GM12878 (cell line): ENCODE measurements at regions not wholly inside any gene's neighbourhood (a gene's known extent, or its start where the extent isn't known, plus 50 kb on each side); places are given as distances from the start of the nearest gene placed in this dataset.

Source experiments
- ATAC-seq: fragments of 200-7000 bp; cut with Tn5 transposase; 3 replicates; pipeline ENCODE4 v1.9.1; 2020; ENCODE audit warnings: mild to moderate bottlenecking, moderate library complexity
- BruUV-seq: library from RNA; stranded (reverse); fragments of 400-500 nt; replicated peaks from 2 replicates; lab custom pipeline; 2021; lab: Mats Ljungman, UMichigan
- CTCF ChIA-PET: fragments of 300-600 bp; sonication (Branson Sonifier 250); formaldehyde crosslinking; extraction: SDS; loops from one replicate; lab custom pipeline; 2021; ENCODE audit warnings: inconsistent platforms; lab: Yijun Ruan, JAX
- POLR2A ChIA-PET: fragments of 350-600 bp; formaldehyde crosslinking; extraction: SDS; loops from one replicate; lab custom pipeline; 2021; ENCODE audit warnings: inconsistent platforms; lab: Charles Lee
- RAD21 ChIA-PET: fragments of 300-600 bp; sonication (Branson Sonifier 250); formaldehyde crosslinking; loops from one replicate; lab custom pipeline; 2023; ENCODE audit warnings: antibody characterized with exemption; ENCODE audit not compliant: unreplicated experiment; lab: Charles Lee
- SMC1A ChIA-PET: fragments of 300-600 bp; sonication (Branson Sonifier 250); formaldehyde crosslinking; loops from one replicate; lab custom pipeline; 2023; ENCODE audit not compliant: unreplicated experiment, uncharacterized antibody; lab: Charles Lee
- DNase-seq: peaks from one replicate; pipeline ENCODE4 v3.0.0-alpha.2; 2011; ENCODE audit warnings: low read depth, low spot score
- FAIRE-seq: peaks from 3 replicates; lab custom pipeline; 2011; peaks lifted over from hg19 to GRCh38; lab: Jason Lieb, UNC
- H2AFZ ChIP-seq: 2 replicates; pipeline ENCODE4 v1.6.0; 2011; ENCODE audit warnings: low read depth, low read length, control low read depth; ENCODE audit not compliant: control insufficient read depth
- H3K27ac ChIP-seq: 2 replicates; pipeline ENCODE4 v1.5.1; 2011; ENCODE audit warnings: control low read depth; ENCODE audit not compliant: control insufficient read depth, insufficient read depth
- H3K27me3 ChIP-seq, 2 experiments: replicated peaks in 1 of 2; 2 replicates each; pipeline versions ENCODE4 v1.6.0 to v1.6.1; 2011; ENCODE audit warnings: low read length in 1 of 2; ENCODE audit not compliant: control insufficient read depth in 2 of 2, insufficient read depth in 2 of 2
- H3K36me3 ChIP-seq, 2 experiments: 2 replicates each; pipeline ENCODE4 v1.5.1; 2011; ENCODE audit warnings: low read length in 1 of 2; ENCODE audit not compliant: control insufficient read depth in 2 of 2, insufficient read depth in 2 of 2
- H3K4me1 ChIP-seq: 2 replicates; pipeline ENCODE4 v1.6.1; 2011; ENCODE audit warnings: mild to moderate bottlenecking, low read length, moderate library complexity, mixed read lengths; ENCODE audit not compliant: control insufficient read depth, insufficient read depth
- H3K4me2 ChIP-seq: 2 replicates; pipeline ENCODE4 v1.6.0; 2011; ENCODE audit warnings: control low read depth; ENCODE audit not compliant: control insufficient read depth, insufficient read depth
- H3K4me3 ChIP-seq: fragments of 200-600 bp; sonication (generic); 2 replicates; pipeline ENCODE4 v1.5.1; 2016
- H3K79me2 ChIP-seq: 2 replicates; pipeline ENCODE4 v1.6.0; 2011; ENCODE audit warnings: low read length; ENCODE audit not compliant: control insufficient read depth, insufficient read depth
- H3K9ac ChIP-seq: 2 replicates; pipeline ENCODE4 v1.8.0; 2011; ENCODE audit warnings: low read length, control low read depth, mixed read lengths; ENCODE audit not compliant: control insufficient read depth, insufficient read depth
- H3K9me3 ChIP-seq: replicated peaks from 3 replicates; pipeline ENCODE4 v1.5.1; 2011; ENCODE audit warnings: mild to moderate bottlenecking, low read length; ENCODE audit not compliant: control insufficient read depth, insufficient read depth
- H4K20me1 ChIP-seq: 2 replicates; pipeline ENCODE4 v1.6.0; 2011; ENCODE audit not compliant: control insufficient read depth, insufficient read depth
- CEBPB ChIP-seq, 2 experiments: fragments of 150-350 bp in 1 of 2; IDR thresholded peaks; 2 replicates each; pipeline ENCODE4 v1.6.1; 2012 to 2014; ENCODE audit warnings: low read depth in 2 of 2, low read length in 2 of 2, borderline replicate concordance in 1 of 2, inconsistent platforms in 1 of 2
- DPF2 ChIP-seq: fragments of 450-650 bp; IDR thresholded peaks from 2 replicates; pipeline ENCODE4 v1.6.1; 2017; ENCODE audit warnings: mild to moderate bottlenecking
- ETV6 ChIP-seq, 2 experiments: fragments of 450-650 bp in 1 of 2; IDR thresholded peaks in 1 of 2; conservative IDR thresholded peaks in 1 of 2; 2 replicates each; pipeline ENCODE4 v1.6.1; 2014; ENCODE audit warnings: antibody characterized with exemption in 1 of 2, borderline replicate concordance in 1 of 2, low read depth in 1 of 2, mild to moderate bottlenecking in 1 of 2, moderate library complexity in 1 of 2
- IKZF2 ChIP-seq, 2 experiments: fragments of 450-650 bp; IDR thresholded peaks; 2 replicates each; pipeline ENCODE4 v1.6.1; 2017; ENCODE audit warnings: mild to moderate bottlenecking in 2 of 2, moderate library complexity in 2 of 2
- MTA2 ChIP-seq: fragments of 450-650 bp; IDR thresholded peaks from 2 replicates; pipeline ENCODE4 v1.6.1; 2016; ENCODE audit warnings: low read depth, mild to moderate bottlenecking, moderate library complexity
- NFIC ChIP-seq: IDR thresholded peaks from 2 replicates; pipeline ENCODE4 v1.6.1; 2012; ENCODE audit warnings: low read depth, mild to moderate bottlenecking, inconsistent platforms, low read length, moderate library complexity
- NRF1 ChIP-seq: conservative IDR thresholded peaks from 2 replicates; pipeline ENCODE4 v1.6.1; 2011; ENCODE audit warnings: mild to moderate bottlenecking, low read depth, low read length, improper control_type of control experiment
- RAD51 ChIP-seq: fragments of 450-650 bp; IDR thresholded peaks from 2 replicates; pipeline ENCODE4 v1.6.1; 2016; ENCODE audit warnings: moderate library complexity, mild to moderate bottlenecking, inconsistent platforms
- SUPT20H ChIP-seq: IDR thresholded peaks from 2 replicates; pipeline ENCODE4 v1.6.1; 2011; ENCODE audit warnings: low read depth, mild to moderate bottlenecking, low read length, moderate library complexity, borderline replicate concordance; ENCODE audit not compliant: control insufficient read depth
- TBL1XR1 ChIP-seq: IDR thresholded peaks from 2 replicates; pipeline ENCODE4 v1.6.1; 2012; ENCODE audit warnings: low read depth, low read length, improper control_type of control experiment
- TCF3 ChIP-seq: IDR thresholded peaks from 2 replicates; pipeline ENCODE4 v1.6.1; 2012; ENCODE audit warnings: low read depth, mild to moderate bottlenecking, low read length, borderline replicate concordance; ENCODE audit not compliant: insufficient read depth
- TCF7 ChIP-seq: IDR thresholded peaks from 2 replicates; pipeline ENCODE4 v1.6.1; 2014; ENCODE audit warnings: antibody characterized with exemption, borderline replicate concordance
- WGBS: methylation state at CpG from one replicate; pipeline ENCODE4 v1.1.6; 2016; ENCODE audit warnings: low lambda C conversion rate; ENCODE audit not compliant: insufficient replicate concordance, insufficient coverage; ENCODE audit errors: missing lambda C conversion rate; 5-methylcytosine and 5-hydroxymethylcytosine counted together
- in situ Hi-C: fragments of 300-500 bp; cut with MboI; formaldehyde crosslinking; loops from 9 replicates; pipeline ENCODE4 v1.14.3; 2018; ENCODE audit warnings: mixed read lengths
- intact Hi-C: fragments of 100-400 bp; cut with micrococcal nuclease; formaldehyde crosslinking; loops from one replicate; pipeline ENCODE4 v1.14.2; 2022; ENCODE audit not compliant: unreplicated experiment
- TF ChIP-seq, protein P1 (sequence below): fragments of 450-650 bp; IDR thresholded peaks from 2 replicates; pipeline ENCODE4 v1.6.1; 2018; ENCODE audit warnings: borderline replicate concordance, mild to moderate bottlenecking; ENCODE audit not compliant: partially characterized antibody
- TF ChIP-seq, protein P2 (sequence below): fragments of 450-650 bp; IDR thresholded peaks from 2 replicates; pipeline ENCODE4 v1.6.1; 2017; ENCODE audit warnings: mild to moderate bottlenecking, moderate library complexity
- TF ChIP-seq, protein P3 (sequence below): fragments of 450-650 bp; IDR thresholded peaks from 2 replicates; pipeline ENCODE4 v1.6.1; 2018; ENCODE audit warnings: mild to moderate bottlenecking, low read depth, moderate library complexity; ENCODE audit not compliant: partially characterized antibody

DNA sequence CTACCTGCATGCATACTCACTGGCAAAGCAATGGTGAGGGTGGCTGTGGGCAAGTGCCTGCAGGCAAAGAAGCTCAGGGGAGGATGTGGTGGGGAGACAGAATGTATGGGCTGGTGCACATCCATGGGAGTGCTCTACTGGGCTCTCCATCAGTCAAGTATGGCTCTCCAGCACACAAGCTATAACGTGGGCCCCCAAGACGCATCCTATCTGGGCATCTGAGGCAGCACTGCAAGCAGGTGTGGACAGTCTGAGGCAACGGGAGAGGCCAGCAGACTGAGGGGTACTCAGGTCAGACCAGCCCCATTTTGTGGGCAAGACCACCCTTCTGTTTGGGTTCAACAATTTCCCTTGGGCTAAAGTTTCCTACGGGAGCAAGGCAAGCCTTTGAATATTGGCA is 1227.8 kb downstream of the FAM133A start:
- ChIA-PET CTCF (interaction anchor here (0.9 kb wide), 1 partner anchor 44 kb away, joined by 3 read pairs; no protein-coding TSS in a partner anchor), RAD21 (no interaction called here), SMC1A (interaction anchor here (1.5 kb wide), 1 partner anchor 13 kb away, joined by 4 read pairs; no protein-coding TSS in a partner anchor), POLR2A (interaction anchor here (0.6 kb wide), 1 partner anchor 104 kb away, joined by 3 read pairs; no protein-coding TSS in a partner anchor)
- Histone ChIP-seq H3K27ac (no peak overlapping the region), H3K9me3 (no peaks in the 10 kb centered on the region), H3K4me3 (no peak overlapping the region), H2AFZ (no peak overlapping the region), H3K9ac (no peak overlapping the region), H3K79me2 (no peaks in the 10 kb centered on the region), H3K36me3 (no peaks in the 10 kb centered on the region), H3K4me1 (no peaks in the 10 kb centered on the region), H3K4me2 (no peak overlapping the region), H4K20me1 (no peaks in the 10 kb centered on the region), H3K27me3 (no peaks in the 10 kb centered on the region)
- ATAC-seq (no peak), DNase-seq (no peak), FAIRE-seq (no peak)
- in situ Hi-C loops = no loop called here
- no TSS peak for BruUV-seq
- 2% methylated on average over 4 of the region's 4 CpGs for WGBS
- intact Hi-C loops = no loop called here
- TF ChIP-seq DPF2 (no peak), RAD51 (no peak), IKZF2 (IDR thresholded peaks at IDR 0.05) (no peak), TCF3 (no peak), TCF7 (no peak), NFIC (no peak), MTA2 (no peak), ETV6 (conservative IDR thresholded peaks at IDR 0.05 in 1 of 2, IDR thresholded peaks at IDR 0.05 in 1 of 2; ENCODE audit: borderline replicate concordance in 1 of 2, low read depth in 1 of 2) (no peak), CEBPB (IDR thresholded peaks at IDR 0.05; ENCODE audit: borderline replicate concordance in 1 of 2, low read depth in 2 of 2, low read length in 2 of 2) (no peak), SUPT20H (no peak), NRF1 (no peak), TBL1XR1 (no peak)
- TF ChIP-seq, protein P1, sequence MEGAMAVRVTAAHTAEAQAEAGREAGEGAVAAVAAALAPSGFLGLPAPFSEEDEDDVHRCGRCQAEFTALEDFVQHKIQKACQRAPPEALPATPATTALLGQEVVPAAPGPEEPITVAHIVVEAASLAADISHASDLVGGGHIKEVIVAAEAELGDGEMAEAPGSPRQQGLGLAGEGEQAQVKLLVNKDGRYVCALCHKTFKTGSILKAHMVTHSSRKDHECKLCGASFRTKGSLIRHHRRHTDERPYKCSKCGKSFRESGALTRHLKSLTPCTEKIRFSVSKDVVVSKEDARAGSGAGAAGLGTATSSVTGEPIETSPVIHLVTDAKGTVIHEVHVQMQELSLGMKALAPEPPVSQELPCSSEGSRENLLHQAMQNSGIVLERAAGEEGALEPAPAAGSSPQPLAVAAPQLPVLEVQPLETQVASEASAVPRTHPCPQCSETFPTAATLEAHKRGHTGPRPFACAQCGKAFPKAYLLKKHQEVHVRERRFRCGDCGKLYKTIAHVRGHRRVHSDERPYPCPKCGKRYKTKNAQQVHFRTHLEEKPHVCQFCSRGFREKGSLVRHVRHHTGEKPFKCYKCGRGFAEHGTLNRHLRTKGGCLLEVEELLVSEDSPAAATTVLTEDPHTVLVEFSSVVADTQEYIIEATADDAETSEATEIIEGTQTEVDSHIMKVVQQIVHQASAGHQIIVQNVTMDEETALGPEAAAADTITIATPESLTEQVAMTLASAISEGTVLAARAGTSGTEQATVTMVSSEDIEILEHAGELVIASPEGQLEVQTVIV = no peak
- TF ChIP-seq, protein P2, sequence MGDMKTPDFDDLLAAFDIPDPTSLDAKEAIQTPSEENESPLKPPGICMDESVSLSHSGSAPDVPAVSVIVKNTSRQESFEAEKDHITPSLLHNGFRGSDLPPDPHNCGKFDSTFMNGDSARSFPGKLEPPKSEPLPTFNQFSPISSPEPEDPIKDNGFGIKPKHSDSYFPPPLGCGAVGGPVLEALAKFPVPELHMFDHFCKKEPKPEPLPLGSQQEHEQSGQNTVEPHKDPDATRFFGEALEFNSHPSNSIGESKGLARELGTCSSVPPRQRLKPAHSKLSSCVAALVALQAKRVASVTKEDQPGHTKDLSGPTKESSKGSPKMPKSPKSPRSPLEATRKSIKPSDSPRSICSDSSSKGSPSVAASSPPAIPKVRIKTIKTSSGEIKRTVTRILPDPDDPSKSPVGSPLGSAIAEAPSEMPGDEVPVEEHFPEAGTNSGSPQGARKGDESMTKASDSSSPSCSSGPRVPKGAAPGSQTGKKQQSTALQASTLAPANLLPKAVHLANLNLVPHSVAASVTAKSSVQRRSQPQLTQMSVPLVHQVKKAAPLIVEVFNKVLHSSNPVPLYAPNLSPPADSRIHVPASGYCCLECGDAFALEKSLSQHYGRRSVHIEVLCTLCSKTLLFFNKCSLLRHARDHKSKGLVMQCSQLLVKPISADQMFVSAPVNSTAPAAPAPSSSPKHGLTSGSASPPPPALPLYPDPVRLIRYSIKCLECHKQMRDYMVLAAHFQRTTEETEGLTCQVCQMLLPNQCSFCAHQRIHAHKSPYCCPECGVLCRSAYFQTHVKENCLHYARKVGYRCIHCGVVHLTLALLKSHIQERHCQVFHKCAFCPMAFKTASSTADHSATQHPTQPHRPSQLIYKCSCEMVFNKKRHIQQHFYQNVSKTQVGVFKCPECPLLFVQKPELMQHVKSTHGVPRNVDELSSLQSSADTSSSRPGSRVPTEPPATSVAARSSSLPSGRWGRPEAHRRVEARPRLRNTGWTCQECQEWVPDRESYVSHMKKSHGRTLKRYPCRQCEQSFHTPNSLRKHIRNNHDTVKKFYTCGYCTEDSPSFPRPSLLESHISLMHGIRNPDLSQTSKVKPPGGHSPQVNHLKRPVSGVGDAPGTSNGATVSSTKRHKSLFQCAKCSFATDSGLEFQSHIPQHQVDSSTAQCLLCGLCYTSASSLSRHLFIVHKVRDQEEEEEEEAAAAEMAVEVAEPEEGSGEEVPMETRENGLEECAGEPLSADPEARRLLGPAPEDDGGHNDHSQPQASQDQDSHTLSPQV = no peak
- TF ChIP-seq, protein P3, sequence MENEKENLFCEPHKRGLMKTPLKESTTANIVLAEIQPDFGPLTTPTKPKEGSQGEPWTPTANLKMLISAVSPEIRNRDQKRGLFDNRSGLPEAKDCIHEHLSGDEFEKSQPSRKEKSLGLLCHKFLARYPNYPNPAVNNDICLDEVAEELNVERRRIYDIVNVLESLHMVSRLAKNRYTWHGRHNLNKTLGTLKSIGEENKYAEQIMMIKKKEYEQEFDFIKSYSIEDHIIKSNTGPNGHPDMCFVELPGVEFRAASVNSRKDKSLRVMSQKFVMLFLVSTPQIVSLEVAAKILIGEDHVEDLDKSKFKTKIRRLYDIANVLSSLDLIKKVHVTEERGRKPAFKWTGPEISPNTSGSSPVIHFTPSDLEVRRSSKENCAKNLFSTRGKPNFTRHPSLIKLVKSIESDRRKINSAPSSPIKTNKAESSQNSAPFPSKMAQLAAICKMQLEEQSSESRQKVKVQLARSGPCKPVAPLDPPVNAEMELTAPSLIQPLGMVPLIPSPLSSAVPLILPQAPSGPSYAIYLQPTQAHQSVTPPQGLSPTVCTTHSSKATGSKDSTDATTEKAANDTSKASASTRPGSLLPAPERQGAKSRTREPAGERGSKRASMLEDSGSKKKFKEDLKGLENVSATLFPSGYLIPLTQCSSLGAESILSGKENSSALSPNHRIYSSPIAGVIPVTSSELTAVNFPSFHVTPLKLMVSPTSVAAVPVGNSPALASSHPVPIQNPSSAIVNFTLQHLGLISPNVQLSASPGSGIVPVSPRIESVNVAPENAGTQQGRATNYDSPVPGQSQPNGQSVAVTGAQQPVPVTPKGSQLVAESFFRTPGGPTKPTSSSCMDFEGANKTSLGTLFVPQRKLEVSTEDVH = no peak
